Activated CD4-positive, alpha-beta T cell treated with anti-CD3 and anti-CD28 coated beads, Interleukin-2, amount 50 U/mL, for 16 hours (primary cell): ENCODE measurements at regions not wholly inside any gene's neighbourhood (a gene's known extent, or its start where the extent isn't known, plus 50 kb on each side); places are given as distances from the start of the nearest gene placed in this dataset.
"Not testable (repeated sequence)": the region's sequence is repeated elsewhere in the genome, so short reads cannot be mapped to it uniquely, and the experiment has no call there.

Experiments
- DNase-seq: peaks from one replicate; pipeline ENCODE4 v3.0.0-alpha.2; 2020

DNA sequence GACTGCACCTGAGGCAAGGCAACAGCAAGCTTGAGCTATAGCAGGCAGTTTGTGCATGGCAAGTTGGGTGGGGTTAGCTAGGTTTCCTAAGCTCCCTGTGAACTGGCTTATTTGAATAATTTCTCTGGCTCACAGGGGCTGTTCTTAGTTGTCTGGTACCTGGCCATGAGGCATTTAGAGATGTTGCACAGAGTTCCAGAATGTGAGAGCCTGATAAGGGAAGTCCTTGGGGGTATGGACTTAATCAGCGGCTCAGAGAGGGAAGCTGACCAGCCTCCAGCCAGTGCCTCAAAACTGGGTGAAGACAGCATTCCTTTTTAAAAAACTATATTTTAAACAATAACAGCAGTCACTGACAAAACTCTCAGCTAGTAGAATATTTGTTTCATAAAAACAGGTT, 307.4 kb downstream of the FZD1 start:
- no peak for DNase-seq

DNA sequence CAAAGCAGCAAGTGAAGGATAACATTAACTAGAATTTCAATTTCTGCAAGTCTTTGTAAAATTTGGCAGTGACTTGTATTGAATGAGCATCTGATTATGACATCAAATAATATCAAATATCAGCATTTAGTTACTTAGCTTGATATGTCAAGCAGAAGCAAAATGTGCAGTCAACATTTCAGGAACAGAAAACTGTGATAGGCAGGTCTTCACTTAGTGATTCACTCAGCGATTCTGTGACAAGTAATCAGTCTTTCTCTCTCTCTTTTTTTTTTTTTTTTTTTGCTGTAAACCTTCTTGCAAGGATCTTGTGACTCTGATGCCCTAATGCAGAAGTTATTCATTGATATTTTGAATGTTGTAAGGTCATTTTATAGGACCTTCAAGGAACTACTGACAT, 307.1 kb downstream of the MTERF1 start:
- no peak for DNase-seq

DNA sequence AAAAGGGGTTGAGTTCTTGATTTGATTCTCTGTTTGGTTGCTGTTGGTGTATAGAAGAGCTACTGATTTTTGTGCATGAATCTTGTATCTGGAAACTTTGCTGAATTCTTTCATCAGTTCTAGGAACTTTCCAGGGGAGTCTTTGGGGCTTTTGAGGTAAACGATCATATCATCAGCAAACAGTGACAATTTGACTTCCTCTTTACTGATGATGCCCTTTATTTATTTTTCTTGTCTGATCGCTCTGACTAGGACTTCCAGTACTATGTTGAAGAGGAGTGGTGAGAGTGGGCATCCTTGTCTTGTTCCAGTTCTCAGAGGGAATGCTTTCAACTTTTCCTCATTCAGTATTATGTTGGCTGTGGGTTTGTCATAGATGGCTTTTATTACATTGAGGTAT, 304.0 kb downstream of the MTERF1 start:
- DNase-seq, result not testable (repeated sequence)

DNA sequence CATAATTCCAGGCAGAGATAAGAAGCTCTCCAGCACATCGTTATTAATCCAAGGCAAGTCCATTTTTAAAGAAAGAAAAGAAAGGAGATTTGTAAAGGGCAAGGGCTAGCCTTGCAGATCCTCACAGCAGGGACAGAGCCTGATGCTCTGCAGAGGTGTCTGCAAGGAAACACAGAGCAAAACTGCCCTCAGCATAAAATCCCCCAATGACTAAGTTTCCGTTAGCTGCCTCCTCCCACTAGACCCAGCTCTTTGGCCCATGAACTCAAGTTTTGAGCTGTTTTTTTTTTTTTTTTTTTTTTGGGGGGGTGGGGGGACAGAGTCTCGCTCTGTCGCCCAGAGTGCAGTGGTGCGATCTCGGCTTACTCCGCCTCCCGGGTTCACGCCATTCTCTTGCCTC, 300.7 kb downstream of the MTERF1 start:
- no peak for DNase-seq

DNA sequence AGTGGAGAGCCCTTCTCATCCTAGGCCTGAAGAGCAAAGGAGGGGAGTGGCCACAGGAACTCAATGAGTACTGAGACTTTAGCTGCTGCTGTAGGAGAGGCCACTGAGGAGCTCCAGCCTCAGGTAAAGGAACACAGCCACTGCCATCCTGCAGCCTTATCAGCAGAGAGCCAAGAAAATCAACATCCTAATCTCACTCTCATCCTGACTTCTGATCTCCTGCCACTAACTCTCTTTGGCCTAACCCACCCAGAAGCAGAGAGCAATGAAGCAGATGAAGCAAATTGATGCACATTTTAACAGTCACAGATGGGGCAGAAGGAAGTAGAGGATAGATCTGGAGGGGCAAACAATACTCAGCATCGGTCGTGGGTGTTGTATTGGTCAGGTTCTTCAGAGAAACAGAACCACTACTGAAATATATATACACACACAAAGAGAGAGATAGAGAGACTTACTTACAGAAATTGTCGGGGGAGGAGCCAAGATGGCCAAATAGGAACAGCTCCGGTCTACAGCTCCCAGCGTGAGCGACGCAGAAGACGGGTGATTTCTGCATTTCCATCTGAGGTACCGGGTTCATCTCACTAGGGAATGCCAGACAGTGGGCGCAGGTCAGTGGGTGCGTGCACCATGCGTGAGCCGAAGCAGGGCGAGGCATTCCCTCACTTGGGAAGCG, 297.6 kb downstream of the MTERF1 start:
- DNase-seq, result no peak

DNA sequence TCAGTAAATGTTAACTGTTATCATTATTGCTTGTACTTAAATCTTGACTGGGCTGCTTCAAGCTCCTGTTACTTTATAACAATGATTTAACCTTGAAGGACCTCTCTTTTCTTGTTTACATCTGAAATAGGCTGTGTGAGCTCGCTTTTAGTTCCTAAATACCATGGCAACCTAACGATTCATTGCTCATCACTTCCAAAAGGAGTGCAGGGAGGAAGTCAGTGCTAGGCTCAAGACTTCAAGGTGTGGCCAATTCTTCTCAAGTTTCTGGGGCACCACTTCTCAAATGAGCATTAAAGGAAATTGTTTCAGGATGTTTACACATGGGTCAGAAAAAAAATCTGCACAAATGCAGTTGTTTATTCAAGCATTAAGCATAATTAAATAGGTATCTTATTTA, 284.2 kb downstream of the MTERF1 start:
- no peak for DNase-seq

DNA sequence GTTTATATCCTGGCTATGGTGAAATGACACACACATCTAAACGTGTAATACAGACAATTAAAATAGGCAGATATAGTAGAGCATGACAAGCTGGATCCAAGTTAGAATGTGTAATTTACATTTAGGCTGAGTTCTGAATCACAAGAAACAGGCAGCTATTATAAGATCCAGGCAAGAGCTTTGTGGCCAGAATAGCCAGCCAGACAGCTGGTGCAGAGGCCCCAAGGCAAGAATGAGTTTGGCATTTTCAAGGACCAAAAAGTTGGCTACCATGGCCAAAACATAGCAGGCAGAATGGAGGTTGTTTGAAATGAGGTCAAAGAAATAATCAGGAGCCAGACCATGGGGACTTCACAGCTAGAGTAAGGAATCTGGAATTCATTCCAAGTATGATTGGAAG, 281.7 kb downstream of the MTERF1 start:
- DNase-seq, result no peak

DNA sequence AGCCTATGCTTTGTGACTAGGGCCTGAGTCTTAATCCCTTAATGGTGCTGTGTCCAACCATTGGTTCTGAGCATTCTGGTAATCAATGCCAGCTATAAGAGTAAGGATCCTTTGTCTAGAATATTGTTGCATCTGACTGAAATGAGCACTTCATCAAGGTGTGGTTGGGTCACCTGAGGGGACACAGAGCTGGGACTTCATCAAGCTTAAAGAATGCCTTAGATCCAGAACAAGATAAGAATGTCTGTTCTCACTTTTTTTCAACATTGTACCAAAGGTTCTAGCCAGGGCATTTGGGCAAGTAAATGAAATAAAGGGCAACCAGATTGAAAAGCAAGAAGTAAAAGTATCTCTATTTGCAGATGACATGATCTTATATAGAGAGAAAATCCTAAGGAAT, 280.4 kb downstream of the MTERF1 start:
- DNase-seq, result no peak

DNA sequence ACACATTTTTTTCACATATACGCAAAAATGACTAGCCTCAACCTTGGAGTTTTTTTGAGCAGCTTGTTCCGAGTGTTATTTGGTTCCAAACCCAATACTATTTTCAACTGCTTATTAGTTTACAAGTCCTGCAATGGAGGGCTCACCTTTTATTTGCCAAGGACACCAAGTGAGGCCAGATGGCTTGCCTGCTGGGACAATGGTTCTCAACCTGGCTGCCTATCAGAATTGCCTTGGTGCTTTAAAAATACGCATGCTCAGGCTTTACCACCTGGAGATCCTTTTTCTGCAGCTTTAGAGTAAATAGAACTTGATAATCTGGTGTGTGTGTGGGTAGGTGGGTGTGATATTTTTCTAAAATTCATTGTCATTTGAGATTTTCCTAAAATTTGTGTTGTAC, 276.8 kb downstream of the MTERF1 start:
- DNase-seq, result no peak

DNA sequence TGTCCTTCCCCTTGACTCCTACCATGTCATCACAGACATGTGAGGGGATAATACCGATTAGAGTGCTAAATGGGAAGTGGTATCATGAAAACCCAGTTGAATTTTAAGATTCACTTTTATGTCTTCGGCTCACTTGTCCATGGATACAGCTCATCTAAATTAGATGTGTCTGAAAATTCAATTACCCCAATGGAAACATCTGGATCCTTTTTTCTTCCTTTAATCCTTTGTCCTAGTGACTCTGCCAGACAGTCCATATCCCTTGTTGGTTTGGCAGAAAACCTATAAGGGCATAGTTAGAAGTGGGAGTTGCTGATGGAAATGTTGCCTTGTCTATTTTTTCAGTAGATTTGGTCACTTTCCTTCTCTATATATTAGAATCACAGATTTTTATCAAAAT, 271.9 kb downstream of the MTERF1 start:
- DNase-seq, result no peak

DNA sequence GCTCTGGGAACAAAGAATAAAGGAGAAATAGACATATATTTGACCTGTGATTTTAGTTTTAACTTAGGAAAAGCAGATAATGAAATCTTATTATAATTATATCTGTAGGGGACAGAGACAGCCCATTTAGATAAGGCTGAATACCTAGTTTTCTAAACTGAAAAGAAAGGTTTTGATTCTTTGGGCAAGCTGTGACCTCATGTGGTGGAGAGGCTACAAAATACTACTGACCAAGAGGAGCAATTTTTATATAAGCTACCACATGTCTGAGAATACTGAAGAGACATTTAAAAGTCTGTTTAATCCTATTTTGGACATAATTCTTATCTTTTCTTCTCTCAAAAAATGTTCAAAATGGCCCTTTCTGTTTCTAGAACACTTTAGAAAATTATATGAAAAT, 271.0 kb downstream of the MTERF1 start:
- DNase-seq, result no peak

DNA sequence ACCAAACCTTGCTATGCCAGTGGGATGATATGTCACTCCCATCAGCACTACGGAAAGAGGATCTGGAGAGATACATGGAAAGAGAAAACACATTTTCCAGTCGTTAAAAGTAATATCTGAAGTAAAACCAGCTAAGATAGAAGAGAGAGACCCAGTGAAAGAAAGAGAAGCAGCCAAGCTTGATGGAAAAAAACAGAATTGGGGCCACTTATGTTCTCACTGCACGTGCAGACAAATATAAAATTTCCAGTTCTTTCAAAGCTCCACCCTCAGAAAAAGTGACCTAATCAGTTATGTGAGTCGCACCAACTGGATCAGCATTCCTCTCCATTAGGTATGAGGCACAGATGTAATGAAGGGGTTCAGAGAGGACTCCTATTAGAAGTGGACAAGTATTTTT, 266.1 kb downstream of the MTERF1 start:
- no peak for DNase-seq

DNA sequence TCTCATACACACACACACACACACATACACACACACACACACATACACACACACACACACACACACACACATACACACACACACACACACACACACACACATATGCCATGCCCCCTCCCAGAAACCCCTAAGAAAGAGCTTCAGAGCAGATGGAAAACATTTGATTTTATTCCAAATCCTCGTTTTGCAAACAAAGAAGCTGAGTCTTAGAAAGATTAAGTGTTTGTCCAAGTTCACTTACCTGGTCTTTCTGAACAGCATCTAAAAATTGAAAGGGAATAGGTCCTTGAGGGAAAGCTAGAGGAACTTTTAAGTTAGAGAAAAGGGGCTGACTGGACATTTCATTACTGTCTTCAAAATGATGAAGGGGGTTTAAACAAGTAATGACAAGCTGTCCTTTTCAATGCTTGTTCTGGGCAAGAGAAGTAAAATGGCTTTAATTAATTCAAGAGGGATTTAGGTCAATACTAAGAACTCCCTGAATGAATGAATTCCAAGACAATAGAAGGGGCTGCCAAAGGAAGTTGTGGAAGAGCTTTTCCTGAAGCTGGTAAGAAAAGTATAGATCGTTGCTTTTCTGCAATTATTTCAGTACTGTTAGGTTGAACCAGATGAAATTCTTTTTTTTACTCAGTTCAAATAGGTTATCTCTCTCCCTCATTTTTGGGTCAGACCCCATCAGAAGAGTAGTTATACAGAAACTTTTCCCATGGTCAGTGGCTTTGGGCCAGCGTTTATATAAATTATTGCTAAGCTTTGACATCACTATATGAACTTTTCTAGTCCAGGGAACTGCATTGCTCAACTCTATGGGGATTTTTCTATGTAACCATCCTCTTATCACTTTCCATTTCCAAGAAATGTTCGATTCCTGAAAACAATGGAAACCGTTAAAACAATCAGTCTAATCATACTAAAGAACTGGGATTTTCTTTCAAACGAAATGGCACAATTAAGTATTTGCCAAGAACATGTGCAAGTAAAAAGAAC, 261.4 kb downstream of the MTERF1 start:
- no peak for DNase-seq

DNA sequence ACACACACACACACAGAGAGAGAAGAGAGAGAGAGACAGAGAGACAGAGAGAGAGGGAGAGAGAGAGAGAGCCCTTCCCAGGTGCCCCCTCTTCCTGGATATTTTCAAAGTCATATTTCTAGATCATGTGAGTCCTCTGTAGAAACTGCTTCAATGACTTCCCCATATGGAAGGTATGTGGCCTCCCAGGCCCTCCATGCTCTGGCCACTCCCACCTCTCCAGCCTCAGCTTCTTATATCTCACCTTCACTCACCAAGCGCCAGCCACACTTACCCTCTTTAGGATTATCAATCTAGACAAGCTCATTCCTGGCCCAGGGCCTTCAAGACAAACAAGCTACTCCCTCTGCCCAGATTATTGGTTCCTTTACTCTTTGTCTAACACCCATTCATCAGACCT, 259.7 kb downstream of the MTERF1 start:
- DNase-seq, result no peak

DNA sequence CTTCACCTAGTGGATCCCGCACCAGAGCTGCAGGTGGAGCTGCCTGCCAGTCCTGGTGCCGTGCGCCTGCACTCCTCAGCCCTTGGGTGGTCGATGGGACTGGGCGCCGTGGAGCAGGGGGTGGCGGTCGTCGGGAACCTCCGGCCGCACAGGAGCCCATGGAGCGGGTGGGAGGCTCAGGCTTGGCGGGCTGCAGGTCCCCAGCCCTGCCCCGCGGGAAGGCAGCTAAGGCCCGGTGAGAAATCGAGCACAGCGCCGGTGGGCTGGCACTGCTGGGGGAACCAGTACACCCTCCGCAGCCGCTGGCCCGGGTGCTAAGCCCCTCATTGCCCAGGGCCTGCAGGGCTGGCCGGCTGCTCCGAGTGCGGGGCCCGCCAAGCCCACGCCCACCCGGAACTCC, 253.2 kb downstream of the MTERF1 start:
- DNase-seq, result not testable (repeated sequence)

DNA sequence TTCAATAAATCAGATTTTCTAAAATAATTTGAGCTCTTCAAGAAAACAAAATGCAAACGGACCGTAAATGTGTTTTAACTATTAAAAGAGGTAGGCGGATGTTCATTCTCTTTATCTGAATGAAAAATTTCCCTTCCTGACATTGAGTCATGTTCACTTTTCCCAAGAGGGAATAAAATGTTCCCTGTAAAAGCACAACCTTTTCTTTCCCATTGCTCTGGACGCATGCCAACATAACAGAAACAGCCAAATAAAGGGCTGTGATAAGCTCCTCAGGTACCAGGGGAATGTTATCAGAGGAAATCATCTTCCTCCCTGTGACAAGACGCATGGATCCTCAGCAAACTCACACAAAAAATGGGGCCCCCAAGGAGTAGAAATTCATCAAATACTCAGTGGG, 251.8 kb downstream of the MTERF1 start:
- DNase-seq, result no peak

DNA sequence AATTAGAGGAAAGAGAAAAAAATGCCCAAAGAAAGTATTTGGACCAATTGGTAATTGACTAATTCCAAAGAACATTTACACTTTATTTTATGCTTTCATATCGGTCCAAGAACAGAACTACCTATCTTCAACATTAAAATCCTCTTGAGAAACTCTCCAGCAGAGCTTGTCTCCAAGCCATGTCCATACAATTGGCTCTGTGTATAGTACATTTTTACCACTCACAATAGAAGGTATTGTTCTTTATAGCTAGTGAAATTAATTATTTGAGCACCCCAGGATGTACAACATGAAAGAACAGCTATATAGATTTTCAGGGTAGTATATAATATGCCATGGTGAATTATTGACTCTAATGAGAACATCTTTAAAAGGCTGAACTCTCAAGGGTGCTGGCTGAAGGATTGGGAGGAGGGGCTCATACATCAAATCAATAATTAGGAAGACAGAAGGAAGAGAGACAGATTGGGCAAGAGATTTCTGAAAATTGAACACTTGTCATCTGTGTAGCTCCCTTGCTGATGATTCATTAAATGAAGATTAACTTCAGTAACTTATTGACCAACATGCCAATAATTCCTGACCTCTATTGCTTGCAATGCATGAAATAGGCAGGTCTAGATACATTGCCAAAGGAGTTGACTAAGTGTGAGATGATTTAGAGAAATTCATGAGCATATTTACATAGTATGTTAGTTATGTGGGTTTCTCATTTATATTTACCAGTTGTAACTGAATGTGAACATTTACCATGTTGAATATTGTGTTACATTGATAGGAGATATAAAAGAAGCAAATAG, 249.7 kb downstream of the MTERF1 start:
- no peak for DNase-seq

DNA sequence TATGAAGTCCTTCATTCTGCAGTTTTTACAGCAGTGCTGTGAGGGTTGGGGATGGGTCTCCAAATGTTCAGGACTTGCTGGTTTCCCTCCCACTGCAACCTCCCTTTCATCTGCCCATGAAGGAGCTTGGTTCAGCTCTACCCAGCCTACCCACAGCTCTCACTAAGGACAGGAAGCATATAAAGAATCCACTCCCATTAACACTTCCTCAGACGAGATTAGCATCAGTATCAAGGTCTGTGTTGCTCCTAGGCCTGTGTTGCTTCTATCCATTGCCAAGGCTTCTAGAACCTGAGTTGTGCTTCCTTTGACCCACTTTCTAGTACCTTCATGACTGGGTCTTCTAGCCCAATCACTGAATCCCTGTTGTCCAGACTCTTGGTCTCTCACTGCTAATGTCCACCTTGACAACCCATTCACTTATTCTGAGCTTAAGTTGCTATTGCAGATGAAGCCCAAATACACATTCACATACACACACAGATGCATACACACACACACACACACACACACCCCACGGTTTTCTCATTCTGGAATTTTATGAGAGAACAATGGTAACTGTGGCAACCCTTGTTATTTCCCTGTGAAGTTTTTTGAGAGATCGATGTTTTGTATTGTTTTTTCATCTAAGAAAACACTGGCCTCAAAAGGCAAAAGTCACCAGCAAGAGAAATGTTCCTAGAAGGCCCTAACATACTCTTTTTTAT, 248.1 kb downstream of the MTERF1 start:
- no peak for DNase-seq

DNA sequence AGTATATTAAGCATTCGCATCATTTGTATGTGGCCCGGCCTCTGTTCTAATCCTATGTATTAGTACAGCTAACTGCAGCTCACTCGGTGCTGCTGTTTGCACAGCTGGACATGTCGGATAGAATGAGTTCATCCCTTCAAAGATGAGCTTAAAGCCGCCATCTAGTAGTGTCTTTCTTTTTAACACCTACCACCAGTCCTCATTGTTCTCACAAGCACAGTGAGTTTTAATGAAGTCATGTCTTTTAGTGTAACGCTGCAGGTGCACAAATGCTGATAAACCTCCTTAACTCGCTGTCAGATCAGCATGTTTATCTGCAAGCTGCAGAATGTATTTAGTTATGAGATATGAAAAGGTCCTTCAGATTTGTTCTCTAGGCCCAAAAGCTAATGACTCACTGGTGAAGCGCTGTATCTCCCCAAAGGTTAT, 247.5 kb downstream of the MTERF1 start:
- DNase-seq, result no peak

DNA sequence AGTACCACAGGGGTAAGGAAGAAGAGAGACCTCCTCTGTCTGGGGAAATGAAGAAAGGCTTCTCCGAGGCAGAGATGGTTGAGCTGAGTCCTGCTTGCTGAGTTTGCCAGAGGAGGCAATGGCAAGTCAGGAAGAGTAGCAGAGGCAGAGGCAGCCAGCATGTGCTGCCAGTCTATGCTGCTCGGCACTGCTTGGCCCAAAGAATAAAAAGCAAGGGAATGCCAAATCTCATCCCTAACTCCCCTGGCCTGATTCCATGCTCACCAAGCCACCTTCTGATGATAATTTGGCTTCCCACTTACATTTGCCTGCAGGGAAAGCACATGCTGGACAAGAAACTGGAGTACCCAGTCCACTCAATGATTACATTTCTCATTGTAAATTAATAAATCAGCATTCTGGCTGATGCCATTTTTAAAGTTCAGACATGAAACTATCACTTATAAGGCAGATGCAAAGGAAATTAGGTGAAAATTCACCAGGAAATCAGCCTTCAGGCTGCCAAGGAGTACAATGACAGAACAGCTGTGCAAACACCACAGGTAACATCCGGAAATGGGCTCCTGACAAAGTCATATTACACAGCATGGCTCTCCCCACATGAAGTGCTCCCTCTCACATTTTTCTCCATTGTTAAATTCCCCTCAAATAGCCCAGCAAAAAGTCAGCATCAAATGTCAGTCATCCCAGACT, 245.9 kb downstream of the MTERF1 start:
- DNase-seq, result no peak

DNA sequence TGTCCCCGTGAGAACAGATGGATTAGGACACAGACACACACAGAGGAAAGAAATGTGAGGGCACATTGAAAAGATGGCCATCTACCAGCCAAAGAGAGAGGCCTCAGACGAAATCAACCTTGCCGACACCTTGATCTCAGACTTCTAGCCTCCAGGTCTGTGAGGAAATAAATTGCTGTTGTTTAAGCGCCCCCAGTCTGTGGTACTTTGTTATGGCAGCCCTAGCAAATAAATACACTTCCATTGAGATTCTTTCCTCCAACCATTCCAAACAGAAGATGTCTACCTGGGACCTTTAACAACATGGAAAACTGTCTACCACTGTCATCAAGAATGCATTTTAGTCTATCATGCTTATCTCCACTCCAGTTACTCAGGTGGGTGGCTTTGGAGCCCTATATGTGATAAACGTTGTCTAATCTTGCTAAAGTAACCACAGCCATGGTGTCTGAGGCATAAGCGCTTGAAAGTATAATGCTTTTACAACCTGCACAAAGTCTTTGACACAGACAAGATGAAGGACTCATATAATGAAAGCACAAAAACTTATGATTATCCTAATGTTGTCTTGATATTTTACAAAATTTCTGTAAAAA, 244.3 kb downstream of the MTERF1 start:
- peak; percentile 10 for DNase-seq

DNA sequence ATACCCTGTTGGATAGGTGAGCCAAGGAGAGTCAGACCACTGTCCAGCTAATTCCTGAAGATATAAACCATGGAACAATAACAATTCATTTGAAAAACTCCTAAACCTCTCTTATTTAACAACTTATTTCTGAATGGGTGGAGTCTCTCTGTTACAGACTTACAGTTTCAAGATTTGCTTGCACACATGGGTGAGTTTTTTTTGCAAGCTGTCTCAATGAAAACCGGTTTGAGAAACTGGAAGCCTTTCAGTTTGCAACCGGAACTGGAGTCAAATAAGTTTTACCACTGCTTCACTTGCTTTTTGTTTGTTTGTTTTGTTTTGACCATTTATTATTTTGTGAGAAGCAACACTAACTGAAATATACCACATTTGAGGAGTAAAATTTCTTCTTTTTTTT, 243.8 kb downstream of the MTERF1 start:
- no peak for DNase-seq
